NCI-H460 (cell line): ENCODE measurements at regions not wholly inside any gene's neighbourhood (a gene's known extent, or its start where the extent isn't known, plus 50 kb on each side); places are given as distances from the start of the nearest gene placed in this dataset.
"Not testable (repeated sequence)": the region's sequence is repeated elsewhere in the genome, so short reads cannot be mapped to it uniquely, and the experiment has no call there.

ENCODE experiments used
- DNase-seq: peaks from one replicate; pipeline ENCODE4 v3.0.0-alpha.2; 2016; ENCODE audit warnings: low read depth; ENCODE audit errors: extremely low read depth

GRCh38 chr2:21328177-21328576 is 204.4 kb downstream of the TDRD15 start:
- DNase-seq, result no peak

DNA sequence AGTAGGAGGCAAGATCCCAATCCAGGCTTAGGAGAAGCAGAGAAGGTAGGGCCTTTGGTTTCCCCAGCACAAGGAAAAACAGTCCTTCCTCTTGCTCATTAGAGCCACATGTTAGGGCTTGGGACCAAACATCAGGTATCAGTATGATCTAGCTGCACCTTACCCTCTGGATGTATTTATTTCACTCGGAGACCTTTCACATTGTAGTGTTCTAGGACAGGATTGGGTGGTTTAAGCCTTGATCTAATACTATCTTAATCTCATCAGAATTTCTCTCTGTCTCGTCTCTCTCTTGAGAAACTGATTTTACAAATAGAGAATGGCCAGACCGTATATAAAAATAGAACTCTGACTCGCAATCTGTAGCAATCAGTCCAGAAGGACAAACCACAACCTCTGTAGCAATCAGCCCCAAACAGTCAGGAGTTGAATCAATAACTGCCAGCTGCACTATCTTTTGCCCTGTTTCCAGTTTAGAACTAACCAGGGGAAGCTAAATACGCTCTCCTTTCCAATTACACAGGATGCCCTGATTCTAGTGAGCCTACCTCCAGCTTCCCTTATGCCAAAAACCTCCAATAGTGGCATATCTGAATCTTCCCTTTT is 207.1 kb downstream of the TDRD15 start:
- no peak for DNase-seq

DNA sequence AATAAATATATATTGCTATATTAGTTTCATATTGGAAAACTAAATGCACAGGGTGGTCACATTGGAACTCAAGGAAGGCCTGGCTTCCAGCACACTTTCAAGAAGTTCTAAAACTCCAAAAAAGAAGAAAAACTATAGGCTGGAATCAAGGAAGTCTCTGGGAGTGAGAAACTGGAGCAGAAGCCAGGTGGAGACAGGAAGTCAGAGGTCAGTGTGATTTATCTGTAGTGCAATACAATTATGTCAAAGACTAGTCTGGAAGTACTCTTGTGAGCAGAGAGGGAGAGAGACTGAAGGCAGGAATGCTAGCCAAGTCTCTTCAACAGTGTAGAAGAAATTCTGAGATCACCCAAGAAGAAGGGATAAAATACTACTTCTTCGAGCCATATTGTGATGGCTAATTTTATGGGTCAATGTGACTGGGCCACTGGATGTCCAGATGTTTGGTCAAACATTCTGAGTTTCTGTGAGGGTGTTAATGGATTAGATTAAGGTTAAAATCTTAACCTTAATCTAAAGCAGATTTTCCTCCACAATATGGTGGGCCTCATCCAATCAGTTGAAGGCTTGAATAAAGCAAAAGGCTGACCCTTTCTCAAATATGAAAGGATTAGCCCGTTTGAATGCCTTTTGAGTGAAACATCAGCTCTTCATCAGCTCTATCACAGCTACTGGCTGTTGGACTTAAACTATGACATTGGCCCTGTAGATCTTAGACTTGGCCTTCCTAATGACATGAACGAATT is 208.0 kb downstream of the TDRD15 start:
- DNase-seq, result no peak

DNA sequence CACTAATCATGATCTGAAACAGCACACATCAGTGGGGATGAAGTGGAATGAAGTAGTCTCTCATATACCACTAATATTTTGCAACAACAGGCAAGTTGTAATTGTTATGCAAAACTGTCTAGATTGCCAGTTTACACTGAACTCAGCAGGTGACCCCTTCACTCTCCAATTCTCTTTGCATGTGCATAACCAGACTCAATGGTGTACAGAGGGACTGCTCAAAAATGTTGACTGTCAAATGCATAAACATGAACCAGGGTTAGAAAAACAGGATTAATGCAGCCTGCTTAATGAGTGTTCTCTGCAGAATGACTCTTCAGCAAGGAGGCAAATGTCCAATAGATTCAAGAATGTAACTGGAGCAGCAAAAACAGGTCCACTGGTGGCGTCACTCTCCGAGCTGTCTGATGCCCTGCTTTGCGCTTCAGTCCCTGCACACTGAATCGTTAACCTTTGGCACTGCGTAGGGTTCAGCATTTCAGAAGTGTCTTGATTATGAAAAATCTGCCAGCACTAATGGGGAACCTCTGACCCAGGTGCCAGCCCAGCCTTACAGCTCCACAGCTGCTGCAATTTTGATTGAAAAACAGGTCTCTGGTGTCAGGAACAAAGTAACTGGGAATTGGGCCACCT is 209.3 kb downstream of the TDRD15 start:
- DNase-seq, result no peak

- DNase-seq, result no peak
Measured at GRCh38 chr2:21333684-21334083, 209.9 kb downstream of the TDRD15 start.

- DNase-seq, result no peak
Measured at GRCh38 chr2:21346984-21347383, 223.2 kb downstream of the TDRD15 start.

GRCh38 chr2:21353879-21354679 is 230.3 kb downstream of the TDRD15 start:
- DNase-seq, result no peak

GRCh38 chr2:21356086-21356856 is 232.5 kb downstream of the TDRD15 start:
- DNase-seq, result no peak

GRCh38 chr2:21356857-21357255 is 233.1 kb downstream of the TDRD15 start:
- no peak for DNase-seq

DNA sequence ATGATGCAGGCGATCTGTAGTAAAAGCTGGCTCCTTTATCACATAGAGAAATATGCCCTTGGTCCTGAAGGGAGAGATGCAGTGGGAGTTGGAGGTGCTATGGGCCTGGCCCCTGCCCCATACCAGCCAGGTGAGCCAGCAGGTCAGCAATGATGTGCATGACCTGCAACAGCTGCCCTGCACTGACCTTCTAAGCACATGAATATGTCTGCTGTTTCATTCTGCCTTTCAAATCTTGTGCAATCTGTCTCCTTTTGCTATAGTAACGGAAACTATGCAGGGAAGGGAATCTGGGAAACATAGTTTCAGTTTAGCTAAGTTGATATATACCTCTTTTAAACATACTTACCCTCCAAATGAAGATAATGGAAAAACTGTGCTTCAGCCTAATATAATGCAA is 235.2 kb downstream of the TDRD15 start:
- no peak for DNase-seq

GRCh38 chr2:21361384-21361783 is 237.6 kb downstream of the TDRD15 start:
- DNase-seq, result no peak

DNA sequence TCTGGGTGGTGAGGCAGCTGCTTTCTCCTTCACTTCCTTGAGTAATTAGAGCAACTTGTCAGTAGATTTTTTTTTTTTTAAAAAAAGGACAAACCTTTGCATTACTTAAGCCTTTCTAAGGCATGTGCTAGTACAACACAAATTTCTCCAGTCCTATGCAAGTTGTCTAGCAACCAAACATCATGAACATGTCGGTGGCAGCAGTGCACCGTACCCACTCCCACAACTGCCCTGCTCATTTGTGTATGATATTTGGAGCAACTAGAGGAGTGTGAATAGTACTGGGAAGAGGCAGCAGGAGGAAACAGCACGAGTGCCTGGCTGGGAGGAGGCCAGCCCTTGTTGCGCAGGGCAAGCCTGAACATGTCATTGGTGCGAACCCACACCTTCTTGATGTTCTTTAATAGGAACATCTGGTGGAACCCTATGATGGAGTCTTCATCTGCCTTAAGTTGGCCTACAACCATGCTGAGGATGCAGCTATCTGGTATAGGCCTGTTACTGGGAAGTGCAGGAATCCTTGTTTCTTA is 238.3 kb downstream of the TDRD15 start:
- no peak for DNase-seq

DNA sequence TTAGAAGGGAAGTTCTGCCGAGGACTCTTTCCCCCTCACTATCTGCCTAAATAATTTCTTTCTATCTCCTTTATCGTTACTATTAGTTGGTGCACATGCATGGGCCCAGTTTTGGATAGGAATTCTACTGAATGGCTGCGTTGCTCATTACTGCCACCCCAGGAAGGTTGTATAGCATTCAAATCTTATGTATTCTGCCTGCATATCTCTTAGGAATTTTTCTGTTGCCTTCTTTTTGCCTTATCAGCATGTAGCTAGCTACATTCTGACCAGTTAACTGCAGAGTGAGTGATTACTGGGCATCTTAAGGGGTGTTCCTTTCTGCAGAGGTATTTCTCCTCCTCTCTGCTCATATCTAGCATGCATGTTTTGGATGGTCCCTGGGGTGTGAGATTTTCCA is 239.6 kb downstream of the TDRD15 start:
- no peak for DNase-seq

DNA sequence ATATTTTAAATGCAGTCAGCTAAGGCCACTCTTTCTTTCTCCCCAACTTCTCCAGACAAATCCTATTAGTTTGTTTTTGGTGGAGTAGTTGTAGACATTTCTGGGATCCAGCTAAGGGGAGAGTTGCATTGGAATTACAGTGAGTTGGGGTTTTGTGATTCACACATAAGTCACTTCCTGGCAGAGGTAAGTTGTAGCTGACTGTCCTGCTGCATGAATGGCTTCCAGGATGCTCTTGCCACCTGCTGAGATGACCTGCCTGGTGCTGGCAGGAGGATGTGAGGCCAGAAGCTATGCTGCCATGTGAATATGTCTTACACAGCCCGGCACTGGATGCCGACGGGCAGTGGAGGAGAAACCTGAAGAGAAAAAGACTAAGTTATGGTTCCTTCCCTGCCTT is 243.7 kb downstream of the TDRD15 start:
- DNase-seq, result no peak

GRCh38 chr2:21369787-21370186 is 246.0 kb downstream of the TDRD15 start:
- no peak for DNase-seq

GRCh38 chr2:21371499-21372003 is 247.8 kb downstream of the TDRD15 start:
- no peak for DNase-seq

DNA sequence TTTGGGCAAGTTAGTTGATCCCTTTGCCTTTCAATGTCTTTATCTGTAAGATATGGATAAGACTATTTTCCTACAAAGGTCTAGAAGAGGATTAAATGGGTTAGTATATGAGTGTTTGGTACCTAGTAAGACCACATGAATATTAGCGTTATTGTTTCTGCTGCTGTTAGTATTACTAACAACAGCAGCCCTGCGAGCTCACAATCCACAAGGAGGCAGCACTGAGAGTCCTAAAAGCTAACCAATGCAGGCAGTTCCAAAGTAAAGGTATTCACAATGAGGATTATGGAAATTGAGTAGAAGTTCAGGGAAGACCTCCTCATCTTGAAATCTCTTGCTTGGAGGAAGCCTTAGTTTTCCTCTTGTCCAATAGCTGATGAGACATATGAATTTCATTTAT is 248.9 kb downstream of the TDRD15 start:
- DNase-seq, result no peak

GRCh38 chr2:21376864-21377263 is 253.1 kb downstream of the TDRD15 start:
- DNase-seq, result no peak

DNA sequence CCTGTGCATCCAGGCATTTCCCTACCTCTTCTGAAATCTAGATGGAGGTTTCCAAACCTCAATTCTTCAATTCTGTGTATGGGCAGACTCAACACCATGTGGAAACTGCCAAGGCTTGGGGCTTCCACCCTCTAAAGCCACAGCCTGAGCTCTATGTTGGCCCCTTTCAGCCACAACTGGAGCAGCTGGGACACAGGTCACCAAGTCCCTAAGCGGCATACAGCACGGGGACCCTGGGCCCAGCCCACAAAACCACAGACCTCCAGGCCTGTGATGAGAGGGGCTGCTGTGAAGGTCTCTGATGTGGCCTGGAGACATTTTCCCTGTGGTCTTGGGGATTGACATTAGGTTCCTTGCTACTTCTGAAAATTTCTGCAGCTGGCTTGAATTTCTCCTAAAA is 255.4 kb downstream of the TDRD15 start:
- no peak for DNase-seq

- not testable (repeated sequence) for DNase-seq
Measured at GRCh38 chr2:21379668-21380067, 255.9 kb downstream of the TDRD15 start.
